Neural cell (in vitro differentiated cells): ENCODE measurements at regions not wholly inside any gene's neighbourhood (a gene's known extent, or its start where the extent isn't known, plus 50 kb on each side); places are given as distances from the start of the nearest gene placed in this dataset.

Experiments
- H2AFZ ChIP-seq: fragments of 200-600, 300-800 bp; sonication (generic), shearing (Covaris generic); 2 replicates; pipeline ENCODE4 v1.6.0; 2014; ENCODE audit warnings: low read depth, mild to moderate bottlenecking, antibody characterized with exemption, low read length, moderate library complexity
- H3F3A ChIP-seq: fragments of 200-600 bp; shearing (Covaris generic); 2 replicates; pipeline ENCODE4 v1.6.1; 2016; ENCODE audit warnings: mild to moderate bottlenecking, moderate library complexity, mixed read lengths, antibody characterized with exemption, low read length; ENCODE audit not compliant: insufficient read depth, poor library complexity, severe bottlenecking
- H3K27ac ChIP-seq: fragments of 200-600, 300-800 bp; sonication (generic), shearing (Covaris generic); 2 replicates; pipeline ENCODE4 v1.5.1; 2014; ENCODE audit warnings: mild to moderate bottlenecking, low read length, moderate library complexity
- H3K27me3 ChIP-seq: fragments of 300-800, 200-600 bp; sonication (generic), shearing (Covaris generic); 2 replicates; pipeline ENCODE4 v1.6.0; 2014; ENCODE audit warnings: mild to moderate bottlenecking, low read depth, low read length, moderate library complexity; ENCODE audit not compliant: insufficient read depth
- H3K36me3 ChIP-seq: fragments of 300-800, 200-600 bp; sonication (generic), shearing (Covaris generic); 2 replicates; pipeline ENCODE4 v1.5.1; 2014; ENCODE audit warnings: mild to moderate bottlenecking, antibody characterized with exemption, low read length, moderate library complexity; ENCODE audit not compliant: insufficient read depth
- H3K4me2 ChIP-seq: fragments of 300-800, 200-600 bp; sonication (generic), shearing (Covaris generic); 2 replicates; pipeline ENCODE4 v1.6.0; 2014; ENCODE audit warnings: mild to moderate bottlenecking, low read length
- H3K4me3 ChIP-seq: fragments of 300-800, 200-600 bp; sonication (generic), shearing (Covaris generic); 2 replicates; pipeline ENCODE4 v1.5.1; 2014; ENCODE audit warnings: mild to moderate bottlenecking, low read length, moderate library complexity
- H3K79me2 ChIP-seq: fragments of 200-600 bp; shearing (Covaris generic); replicated peaks from 2 replicates; pipeline ENCODE4 v1.6.0; 2014; ENCODE audit warnings: mild to moderate bottlenecking, low read length, moderate library complexity; ENCODE audit not compliant: insufficient read depth
- H3K9ac ChIP-seq: fragments of 300-800, 200-600 bp; sonication (generic), shearing (Covaris generic); 2 replicates; pipeline ENCODE4 v1.6.1; 2016; ENCODE audit warnings: mild to moderate bottlenecking, low read length, mixed read lengths
- H3K9me2 ChIP-seq: fragments of 200-600 bp; shearing (Covaris generic); 2 replicates; pipeline ENCODE4 v1.6.1; 2016; ENCODE audit warnings: mild to moderate bottlenecking, low read length, mixed read lengths; ENCODE audit not compliant: insufficient read depth
- H3K9me3 ChIP-seq: fragments of 200-600, 300-800 bp; sonication (generic), shearing (Covaris generic); 2 replicates; pipeline ENCODE4 v1.6.1; 2016; ENCODE audit warnings: mild to moderate bottlenecking, mixed run types, low read length, moderate library complexity, mixed read lengths
- H4K20me1 ChIP-seq: fragments of 200-600 bp; shearing (Covaris generic); 2 replicates; pipeline ENCODE4 v1.6.1; 2016; ENCODE audit warnings: mild to moderate bottlenecking, mixed run types; ENCODE audit not compliant: insufficient read depth
- EP300 ChIP-seq: fragments of 450-650 bp; conservative IDR thresholded peaks from 2 replicates; pipeline ENCODE4 v1.6.1; 2014; ENCODE audit warnings: antibody characterized with exemption, mild to moderate bottlenecking, moderate library complexity; ENCODE audit not compliant: poor library complexity, severe bottlenecking
- EZH2 ChIP-seq: fragments of 200-600, 300-800 bp; shearing (Covaris generic), sonication (generic); IDR thresholded peaks from 2 replicates; pipeline ENCODE4 v1.6.1; 2014; ENCODE audit warnings: antibody characterized with exemption, low read length, borderline replicate concordance, mild to moderate bottlenecking; ENCODE audit not compliant: insufficient read depth, poor library complexity, severe bottlenecking
- MXI1 ChIP-seq: fragments of 450-650 bp; conservative IDR thresholded peaks from 2 replicates; pipeline ENCODE4 v1.6.1; 2014; ENCODE audit warnings: antibody characterized with exemption, mild to moderate bottlenecking; ENCODE audit not compliant: poor library complexity, severe bottlenecking
- POLR2AphosphoS5 ChIP-seq: IDR thresholded peaks from 2 replicates; pipeline ENCODE4 v1.6.1; 2012
- RAD21 ChIP-seq: fragments of 450-650 bp; conservative IDR thresholded peaks from 2 replicates; pipeline ENCODE4 v1.6.1; 2014; ENCODE audit warnings: antibody characterized with exemption, mild to moderate bottlenecking, moderate library complexity
- SMC3 ChIP-seq: fragments of 450-650 bp; conservative IDR thresholded peaks from 2 replicates; pipeline ENCODE4 v1.6.1; 2014; ENCODE audit warnings: antibody characterized with exemption, mild to moderate bottlenecking, moderate library complexity; ENCODE audit not compliant: poor library complexity
- TAF1 ChIP-seq: IDR thresholded peaks from 2 replicates; pipeline ENCODE4 v1.6.1; 2012; ENCODE audit warnings: low read depth
- TF ChIP-seq, protein P1 (sequence below): IDR thresholded peaks from 2 replicates; pipeline ENCODE4 v1.6.1; 2012; ENCODE audit warnings: borderline replicate concordance
- TF ChIP-seq, protein P2 (sequence below): fragments of 450-650 bp; IDR thresholded peaks from 2 replicates; pipeline ENCODE4 v1.5.1; 2014; ENCODE audit warnings: antibody characterized with exemption, mild to moderate bottlenecking, moderate library complexity; ENCODE audit not compliant: poor library complexity, severe bottlenecking

DNA sequence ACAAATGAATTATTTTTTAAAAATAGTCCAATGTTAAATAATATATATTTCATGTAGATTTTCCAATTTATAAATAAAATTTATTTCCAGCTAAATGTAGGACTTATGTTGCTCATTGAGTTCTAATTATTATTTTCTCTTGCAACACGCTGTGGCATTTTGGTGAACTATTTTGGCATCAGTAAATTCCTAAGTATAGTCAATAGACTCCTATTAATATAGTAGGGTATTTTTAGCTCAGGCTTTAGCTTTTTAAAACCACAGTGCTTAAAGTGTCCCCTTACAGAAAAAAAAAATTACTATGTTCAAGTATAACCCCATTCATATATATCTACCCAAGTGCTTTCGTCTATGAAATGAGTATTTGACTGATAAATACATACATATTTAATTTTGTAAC is 919.2 kb upstream of the SOX9 start:
- Histone ChIP-seq H3K9me2 (no peaks in the 10 kb centered on the region), H3K9me3 (no peaks in the 10 kb centered on the region), H3K27me3 (no peaks in the 10 kb centered on the region), H3K4me3 (no peak overlapping the region), H3K9ac (no peak overlapping the region), H3K79me2 (no peaks in the 10 kb centered on the region), H3K27ac (no peak overlapping the region), H3F3A (no peaks in the 10 kb centered on the region), H3K4me2 (no peak overlapping the region), H3K36me3 (no peaks in the 10 kb centered on the region), H2AFZ (no peak overlapping the region), H4K20me1 (no peaks in the 10 kb centered on the region)
- TF ChIP-seq, protein P1, sequence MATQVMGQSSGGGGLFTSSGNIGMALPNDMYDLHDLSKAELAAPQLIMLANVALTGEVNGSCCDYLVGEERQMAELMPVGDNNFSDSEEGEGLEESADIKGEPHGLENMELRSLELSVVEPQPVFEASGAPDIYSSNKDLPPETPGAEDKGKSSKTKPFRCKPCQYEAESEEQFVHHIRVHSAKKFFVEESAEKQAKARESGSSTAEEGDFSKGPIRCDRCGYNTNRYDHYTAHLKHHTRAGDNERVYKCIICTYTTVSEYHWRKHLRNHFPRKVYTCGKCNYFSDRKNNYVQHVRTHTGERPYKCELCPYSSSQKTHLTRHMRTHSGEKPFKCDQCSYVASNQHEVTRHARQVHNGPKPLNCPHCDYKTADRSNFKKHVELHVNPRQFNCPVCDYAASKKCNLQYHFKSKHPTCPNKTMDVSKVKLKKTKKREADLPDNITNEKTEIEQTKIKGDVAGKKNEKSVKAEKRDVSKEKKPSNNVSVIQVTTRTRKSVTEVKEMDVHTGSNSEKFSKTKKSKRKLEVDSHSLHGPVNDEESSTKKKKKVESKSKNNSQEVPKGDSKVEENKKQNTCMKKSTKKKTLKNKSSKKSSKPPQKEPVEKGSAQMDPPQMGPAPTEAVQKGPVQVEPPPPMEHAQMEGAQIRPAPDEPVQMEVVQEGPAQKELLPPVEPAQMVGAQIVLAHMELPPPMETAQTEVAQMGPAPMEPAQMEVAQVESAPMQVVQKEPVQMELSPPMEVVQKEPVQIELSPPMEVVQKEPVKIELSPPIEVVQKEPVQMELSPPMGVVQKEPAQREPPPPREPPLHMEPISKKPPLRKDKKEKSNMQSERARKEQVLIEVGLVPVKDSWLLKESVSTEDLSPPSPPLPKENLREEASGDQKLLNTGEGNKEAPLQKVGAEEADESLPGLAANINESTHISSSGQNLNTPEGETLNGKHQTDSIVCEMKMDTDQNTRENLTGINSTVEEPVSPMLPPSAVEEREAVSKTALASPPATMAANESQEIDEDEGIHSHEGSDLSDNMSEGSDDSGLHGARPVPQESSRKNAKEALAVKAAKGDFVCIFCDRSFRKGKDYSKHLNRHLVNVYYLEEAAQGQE: no peak
- TF ChIP-seq EP300 (no peak), TAF1 (no peak), SMC3 (no peak), RAD21 (no peak), EZH2 (no peak), MXI1 (no peak), POLR2AphosphoS5 (no peak)
- TF ChIP-seq, protein P2, sequence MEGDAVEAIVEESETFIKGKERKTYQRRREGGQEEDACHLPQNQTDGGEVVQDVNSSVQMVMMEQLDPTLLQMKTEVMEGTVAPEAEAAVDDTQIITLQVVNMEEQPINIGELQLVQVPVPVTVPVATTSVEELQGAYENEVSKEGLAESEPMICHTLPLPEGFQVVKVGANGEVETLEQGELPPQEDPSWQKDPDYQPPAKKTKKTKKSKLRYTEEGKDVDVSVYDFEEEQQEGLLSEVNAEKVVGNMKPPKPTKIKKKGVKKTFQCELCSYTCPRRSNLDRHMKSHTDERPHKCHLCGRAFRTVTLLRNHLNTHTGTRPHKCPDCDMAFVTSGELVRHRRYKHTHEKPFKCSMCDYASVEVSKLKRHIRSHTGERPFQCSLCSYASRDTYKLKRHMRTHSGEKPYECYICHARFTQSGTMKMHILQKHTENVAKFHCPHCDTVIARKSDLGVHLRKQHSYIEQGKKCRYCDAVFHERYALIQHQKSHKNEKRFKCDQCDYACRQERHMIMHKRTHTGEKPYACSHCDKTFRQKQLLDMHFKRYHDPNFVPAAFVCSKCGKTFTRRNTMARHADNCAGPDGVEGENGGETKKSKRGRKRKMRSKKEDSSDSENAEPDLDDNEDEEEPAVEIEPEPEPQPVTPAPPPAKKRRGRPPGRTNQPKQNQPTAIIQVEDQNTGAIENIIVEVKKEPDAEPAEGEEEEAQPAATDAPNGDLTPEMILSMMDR: no peak

DNA sequence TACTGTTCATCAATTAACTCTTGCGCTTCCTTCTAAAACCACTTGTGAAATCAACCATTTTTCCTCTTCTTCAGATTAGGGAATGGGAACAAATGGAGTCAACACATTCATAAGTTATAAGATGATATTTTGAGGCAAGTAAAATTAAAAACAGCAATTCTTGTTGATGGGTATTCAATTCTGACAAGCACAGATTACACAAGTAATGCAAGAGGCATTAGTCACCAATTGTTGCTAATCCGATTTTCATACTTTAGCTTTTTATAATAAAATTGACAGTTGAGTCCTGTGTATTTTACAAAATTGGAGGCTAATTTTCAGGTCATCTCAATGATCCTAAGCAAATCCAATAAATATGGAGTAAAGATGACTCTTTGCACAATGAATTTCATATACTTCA is 918.4 kb upstream of the SOX9 start:
- Histone ChIP-seq H3K9me3 (no peaks in the 10 kb centered on the region), H3K79me2 (no peaks in the 10 kb centered on the region), H4K20me1 (no peaks in the 10 kb centered on the region), H3F3A (no peaks in the 10 kb centered on the region), H2AFZ (no peak overlapping the region), H3K4me3 (no peak overlapping the region), H3K27ac (no peak overlapping the region), H3K9ac (no peak overlapping the region), H3K9me2 (no peaks in the 10 kb centered on the region), H3K36me3 (no peaks in the 10 kb centered on the region), H3K4me2 (no peak overlapping the region), H3K27me3 (no peaks in the 10 kb centered on the region)
- TF ChIP-seq, protein P1: no peak
- TF ChIP-seq TAF1: no peak
- TF ChIP-seq SMC3: no peak
- TF ChIP-seq EP300: no peak
- TF ChIP-seq MXI1: no peak
- TF ChIP-seq RAD21: no peak
- TF ChIP-seq POLR2AphosphoS5: no peak
- TF ChIP-seq EZH2: no peak
- TF ChIP-seq, protein P2: no peak
